ENCODE measurements at regions not wholly inside any gene's neighbourhood (a gene's known extent, or its start where the extent isn't known, plus 50 kb on each side); places are given as distances from the start of the nearest gene placed in this dataset.

DNA sequence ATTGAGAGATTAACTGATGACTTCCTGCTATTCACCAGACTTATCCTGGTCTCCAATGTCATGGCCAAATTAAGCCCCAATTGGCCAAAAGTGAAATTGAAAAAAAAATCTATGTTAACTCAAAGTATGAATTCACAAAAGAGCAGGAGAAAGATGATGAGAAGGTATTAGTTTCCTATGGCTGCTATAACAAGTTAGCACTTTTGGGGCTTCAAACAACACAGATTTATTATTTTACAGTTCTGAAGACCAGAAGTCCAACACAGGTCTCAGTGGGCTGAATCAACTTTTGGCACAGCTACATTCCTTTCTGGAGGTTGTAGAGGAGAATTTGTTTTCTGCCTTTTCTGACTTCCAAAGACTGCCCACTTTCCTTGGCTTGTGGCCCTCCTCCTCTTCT is 78.6 kb upstream of the TLE1 start:
- H3K4me1 Mint-ChIP-seq (ENCODE audit: low read depth, unreplicated experiment), result no peaks in the 10 kb centered on the region
- DNase-seq, result no peak
- CTCF ChIA-PET, result no interaction called here
- no peak overlapping the region for H3K4me3 Mint-ChIP-seq (ENCODE audit: low read depth, unreplicated experiment)
- H3K27me3 Mint-ChIP-seq (ENCODE audit: unreplicated experiment), result no peaks in the 10 kb centered on the region
- H3K27ac Mint-ChIP-seq (ENCODE audit: unreplicated experiment), result no peak overlapping the region
- no peaks in the 10 kb centered on the region for H3K36me3 Mint-ChIP-seq (ENCODE audit: insufficient read depth, unreplicated experiment)
- no TSS peak for BruUV-seq (replicated peaks)
- H3K9me3 Mint-ChIP-seq (ENCODE audit: low read depth, unreplicated experiment), result no peaks in the 10 kb centered on the region
- intact Hi-C loops (cut with micrococcal nuclease; ENCODE audit: unreplicated experiment), result no loop called here
- TF ChIP-seq, protein P1, sequence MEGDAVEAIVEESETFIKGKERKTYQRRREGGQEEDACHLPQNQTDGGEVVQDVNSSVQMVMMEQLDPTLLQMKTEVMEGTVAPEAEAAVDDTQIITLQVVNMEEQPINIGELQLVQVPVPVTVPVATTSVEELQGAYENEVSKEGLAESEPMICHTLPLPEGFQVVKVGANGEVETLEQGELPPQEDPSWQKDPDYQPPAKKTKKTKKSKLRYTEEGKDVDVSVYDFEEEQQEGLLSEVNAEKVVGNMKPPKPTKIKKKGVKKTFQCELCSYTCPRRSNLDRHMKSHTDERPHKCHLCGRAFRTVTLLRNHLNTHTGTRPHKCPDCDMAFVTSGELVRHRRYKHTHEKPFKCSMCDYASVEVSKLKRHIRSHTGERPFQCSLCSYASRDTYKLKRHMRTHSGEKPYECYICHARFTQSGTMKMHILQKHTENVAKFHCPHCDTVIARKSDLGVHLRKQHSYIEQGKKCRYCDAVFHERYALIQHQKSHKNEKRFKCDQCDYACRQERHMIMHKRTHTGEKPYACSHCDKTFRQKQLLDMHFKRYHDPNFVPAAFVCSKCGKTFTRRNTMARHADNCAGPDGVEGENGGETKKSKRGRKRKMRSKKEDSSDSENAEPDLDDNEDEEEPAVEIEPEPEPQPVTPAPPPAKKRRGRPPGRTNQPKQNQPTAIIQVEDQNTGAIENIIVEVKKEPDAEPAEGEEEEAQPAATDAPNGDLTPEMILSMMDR (IDR thresholded peaks at IDR 0.05; ENCODE audit: unreplicated experiment), result no peak

DNA sequence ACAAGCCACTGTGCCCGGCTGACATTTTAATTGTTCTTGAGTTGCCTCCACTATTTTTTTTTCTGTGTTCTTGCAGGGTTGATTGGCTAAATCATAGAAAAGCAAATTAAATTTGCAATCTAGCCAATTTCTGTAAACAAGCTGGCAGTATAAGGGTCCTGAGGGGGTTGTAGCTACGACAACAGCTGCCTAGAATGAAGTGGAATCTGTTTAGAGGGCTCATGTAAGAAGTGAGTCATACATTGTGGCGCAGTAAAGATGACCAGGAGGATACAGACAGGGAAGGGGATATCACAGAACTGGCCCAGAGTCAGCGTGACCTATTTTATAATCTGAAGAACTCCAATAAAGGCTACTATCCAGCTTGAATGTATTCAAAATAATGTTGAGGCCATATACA is 82.2 kb upstream of the TLE1 start:
- Mint-ChIP-seq H3K9me3 (ENCODE audit: low read depth, unreplicated experiment) (peaks cover 3% of the 10 kb centered on the region), H3K4me3 (ENCODE audit: low read depth, unreplicated experiment) (no peak overlapping the region), H3K4me1 (ENCODE audit: low read depth, unreplicated experiment) (no peaks in the 10 kb centered on the region), H3K27me3 (ENCODE audit: unreplicated experiment) (no peaks in the 10 kb centered on the region), H3K36me3 (ENCODE audit: insufficient read depth, unreplicated experiment) (no peaks in the 10 kb centered on the region), H3K27ac (ENCODE audit: unreplicated experiment) (no peak overlapping the region)
- no peak for DNase-seq
- TF ChIP-seq, protein P1 (IDR thresholded peaks at IDR 0.05; ENCODE audit: unreplicated experiment), result no peak
- intact Hi-C loops (cut with micrococcal nuclease; ENCODE audit: unreplicated experiment), result no loop called here
- CTCF ChIA-PET, result no interaction called here
- BruUV-seq (replicated peaks), result no TSS peak

DNA sequence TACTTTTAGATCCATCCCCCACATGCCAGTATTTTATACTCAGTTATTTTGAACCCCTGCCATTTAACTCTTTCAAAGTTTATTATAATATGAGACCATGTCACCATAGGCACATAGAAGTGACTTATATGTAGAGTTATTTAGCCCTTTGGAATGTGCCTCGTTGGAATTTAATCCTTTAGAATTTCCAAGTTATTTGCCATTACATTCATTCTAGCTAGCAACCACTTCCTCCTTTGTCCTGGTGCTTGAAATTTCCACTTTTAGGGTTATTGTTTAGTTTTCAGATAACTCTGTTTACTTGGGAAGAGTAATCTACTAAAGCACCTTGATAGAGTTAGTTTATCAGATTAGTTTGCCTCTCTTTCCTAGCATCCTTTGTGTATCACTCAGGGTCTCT is 82.8 kb upstream of the TLE1 start:
- no peak for DNase-seq
- Mint-ChIP-seq H3K36me3 (ENCODE audit: insufficient read depth, unreplicated experiment) (no peaks in the 10 kb centered on the region), H3K4me1 (ENCODE audit: low read depth, unreplicated experiment) (no peaks in the 10 kb centered on the region), H3K27ac (ENCODE audit: unreplicated experiment) (no peak overlapping the region), H3K4me3 (ENCODE audit: low read depth, unreplicated experiment) (no peak overlapping the region), H3K27me3 (ENCODE audit: unreplicated experiment) (no peaks in the 10 kb centered on the region), H3K9me3 (ENCODE audit: low read depth, unreplicated experiment) (peaks cover 3% of the 10 kb centered on the region)
- TF ChIP-seq, protein P1 (IDR thresholded peaks at IDR 0.05; ENCODE audit: unreplicated experiment), result no peak
- intact Hi-C loops (cut with micrococcal nuclease; ENCODE audit: unreplicated experiment), result no loop called here
- no TSS peak for BruUV-seq (replicated peaks)
- CTCF ChIA-PET, result no interaction called here

DNA sequence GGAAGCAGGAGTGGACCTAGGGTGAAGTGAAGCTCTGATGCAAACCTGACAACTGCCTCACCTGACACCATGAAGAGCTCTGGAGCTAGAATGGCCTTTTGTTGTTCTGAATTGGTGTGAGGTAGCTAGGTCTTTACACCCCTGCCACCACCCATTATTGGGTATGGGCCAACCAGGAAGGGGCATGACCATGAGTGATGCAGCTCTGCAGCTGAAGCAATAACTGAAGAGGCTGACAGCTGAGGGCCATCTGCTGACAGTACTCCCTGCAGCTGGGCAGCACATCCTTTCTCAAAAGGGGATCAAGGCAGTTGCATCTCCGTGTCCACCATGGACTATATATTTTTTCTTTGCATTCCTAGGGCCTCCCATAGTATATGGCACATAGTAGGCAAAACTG is 87.0 kb upstream of the TLE1 start:
- no TSS peak for BruUV-seq (replicated peaks)
- intact Hi-C loops (cut with micrococcal nuclease; ENCODE audit: unreplicated experiment), result no loop called here
- CTCF ChIA-PET, result no interaction called here

More for the DNA sequence above, 87.0 kb upstream of the TLE1 start:
- H3K9me3 Mint-ChIP-seq (ENCODE audit: low read depth, unreplicated experiment), result peaks cover 3% of the 10 kb centered on the region
- TF ChIP-seq, protein P1 (IDR thresholded peaks at IDR 0.05; ENCODE audit: unreplicated experiment), result no peak
- H3K4me1 Mint-ChIP-seq (ENCODE audit: low read depth, unreplicated experiment), result no peaks in the 10 kb centered on the region
- no peak overlapping the region for H3K27ac Mint-ChIP-seq (ENCODE audit: unreplicated experiment)
- H3K36me3 Mint-ChIP-seq (ENCODE audit: insufficient read depth, unreplicated experiment), result no peaks in the 10 kb centered on the region
- H3K27me3 Mint-ChIP-seq (ENCODE audit: unreplicated experiment), result no peaks in the 10 kb centered on the region
- H3K4me3 Mint-ChIP-seq (ENCODE audit: low read depth, unreplicated experiment), result no peak overlapping the region
- no peak for DNase-seq
